Esophagus squamous epithelium (tissue), 4 donors: ENCODE measurements at regions not wholly inside any gene's neighbourhood (a gene's known extent, or its start where the extent isn't known, plus 50 kb on each side); places are given as distances from the start of the nearest gene placed in this dataset.

ENCODE experiments used
- CTCF ChIP-seq, 6 experiments: fragments of 450-650 bp in 4 of 6; fragments of 200-600 bp in 2 of 6; sonication (generic) in 2 of 6; IDR thresholded peaks; one replicate each; pipeline ENCODE4 v1.5.1; 2016 to 2019; ENCODE audit warnings: antibody characterized with exemption in 6 of 6, mild to moderate bottlenecking in 4 of 6, moderate library complexity in 4 of 6
- POLR2A ChIP-seq, 4 donors: fragments of 450-650 bp; IDR thresholded peaks; one replicate each; pipeline ENCODE4 v1.6.1; 2017; ENCODE audit warnings: antibody characterized with exemption in 4 of 4, mild to moderate bottlenecking in 4 of 4, moderate library complexity in 3 of 4

DNA sequence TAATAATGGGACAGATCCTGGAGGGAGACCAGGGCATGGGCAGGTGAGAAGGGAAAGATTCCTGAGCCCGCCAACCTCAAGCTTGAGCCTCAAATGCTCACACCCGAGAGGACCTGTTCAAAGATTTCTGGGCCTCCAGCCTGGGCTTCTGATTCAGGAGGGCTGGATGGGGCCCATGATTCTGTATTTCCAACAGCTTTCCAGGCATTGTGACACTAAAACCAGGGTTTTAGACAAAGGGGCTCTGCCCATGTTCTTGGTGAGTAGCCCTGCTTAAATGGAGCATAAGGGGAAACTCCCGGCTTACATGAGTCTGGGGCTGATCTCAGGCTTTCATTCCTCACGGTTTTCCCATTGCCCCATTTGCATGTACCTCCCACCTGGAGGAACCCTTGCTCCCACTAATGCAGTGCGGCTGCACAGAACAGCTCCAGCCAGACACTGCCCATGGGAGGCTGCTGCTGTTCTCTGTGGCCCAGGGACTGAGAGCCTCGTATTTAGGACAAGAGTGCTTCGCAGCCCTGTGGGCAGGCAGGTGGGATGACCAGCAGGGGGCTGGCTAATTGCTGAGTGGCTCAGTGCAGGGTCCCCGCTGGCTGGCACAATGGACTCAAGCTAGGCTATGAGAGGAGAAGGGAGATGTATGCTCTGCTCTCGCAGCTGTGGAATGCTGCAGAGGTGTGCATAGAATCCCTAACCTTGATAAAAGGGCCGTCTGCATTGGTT is 135.3 kb upstream of the COBL start:
- TF ChIP-seq CTCF (IDR thresholded peaks at IDR 0.05) (no peak), POLR2A (IDR thresholded peaks at IDR 0.05) (no peak)
